ENCODE measurements at regions not wholly inside any gene's neighbourhood (a gene's known extent, or its start where the extent isn't known, plus 50 kb on each side); places are given as distances from the start of the nearest gene placed in this dataset.

GRCh38 chr17:55829995-55830612 is 79.3 kb downstream of the PCTP start:
- no peaks in the 10 kb centered on the region for H3K9me3 Mint-ChIP-seq
- ATAC-seq (no peak), DNase-seq (ENCODE audit: low spot score) (no peak)
- H3K36me3 Mint-ChIP-seq = no peaks in the 10 kb centered on the region
- CTCF ChIA-PET = no interaction called here
- H3K4me1 Mint-ChIP-seq = peaks cover 13% of the 10 kb centered on the region
- POLR2A ChIA-PET = no interaction called here
- no peaks in the 10 kb centered on the region; the same call in 1 of the 2 replicates for H3K27me3 Mint-ChIP-seq (ENCODE audit: low read depth)
- no peak overlapping the region for H3K27ac Mint-ChIP-seq
- TF ChIP-seq ETV6 (CRISPR knock-in tag; IDR thresholded peaks at IDR 0.05) = no peak
- TF ChIP-seq E2F5 (CRISPR knock-in tag; IDR thresholded peaks at IDR 0.05) = no peak
- no peak for TF ChIP-seq ZNF423 (CRISPR knock-in tag; IDR thresholded peaks at IDR 0.05)
- no peak for TF ChIP-seq ZNF416 (CRISPR knock-in tag; IDR thresholded peaks at IDR 0.05)
- no peak for TF ChIP-seq IRF1 (CRISPR knock-in tag; IDR thresholded peaks at IDR 0.05)
- TF ChIP-seq TP53 (CRISPR knock-in tag; IDR thresholded peaks at IDR 0.05) = no peak
- no peak for TF ChIP-seq CREM (CRISPR knock-in tag; IDR thresholded peaks at IDR 0.05)
- no peak for TF ChIP-seq ATF1 (CRISPR knock-in tag; IDR thresholded peaks at IDR 0.05)
- no peak for TF ChIP-seq E2F4 (CRISPR knock-in tag; IDR thresholded peaks at IDR 0.05; ENCODE audit: borderline replicate concordance, low read depth)
- TF ChIP-seq AR (CRISPR knock-in tag; IDR thresholded peaks at IDR 0.05) = no peak
- no peak for TF ChIP-seq NR3C1 (CRISPR knock-in tag; conservative IDR thresholded peaks at IDR 0.05; ENCODE audit: low read depth)
- no peak for TF ChIP-seq NFYB (CRISPR knock-in tag; conservative IDR thresholded peaks at IDR 0.05; ENCODE audit: low read depth)
- TF ChIP-seq STAT6 (CRISPR knock-in tag; conservative IDR thresholded peaks at IDR 0.05; ENCODE audit: low read depth) = no peak
- no peak for TF ChIP-seq NR2C2 (CRISPR knock-in tag; IDR thresholded peaks at IDR 0.05)
- no peak for TF ChIP-seq ATF3 (CRISPR knock-in tag; conservative IDR thresholded peaks at IDR 0.05)
- TF ChIP-seq MXD4 (CRISPR knock-in tag; IDR thresholded peaks at IDR 0.05; ENCODE audit: borderline replicate concordance) = no peak
- TF ChIP-seq IRF2 (CRISPR knock-in tag; IDR thresholded peaks at IDR 0.05; ENCODE audit: borderline replicate concordance, low read depth) = no peak
- no peak for TF ChIP-seq GRHL2 (CRISPR knock-in tag; IDR thresholded peaks at IDR 0.05; ENCODE audit: insufficient replicate concordance, severe bottlenecking)
- no peak for TF ChIP-seq JAZF1 (CRISPR knock-in tag; IDR thresholded peaks at IDR 0.05)
- no peak for TF ChIP-seq GTF2I (CRISPR knock-in tag; conservative IDR thresholded peaks at IDR 0.05)
- H3K4me3 Mint-ChIP-seq = no peak overlapping the region
